Upper lobe of left lung (tissue), 4 donors: ENCODE measurements at regions not wholly inside any gene's neighbourhood (a gene's known extent, or its start where the extent isn't known, plus 50 kb on each side); places are given as distances from the start of the nearest gene placed in this dataset.

Experiments used
- CTCF ChIP-seq, 6 experiments: fragments of 450-650 bp in 4 of 6; fragments of 200-600 bp in 2 of 6; sonication (generic) in 2 of 6; IDR thresholded peaks; one replicate each; pipeline ENCODE4 v1.5.1; 2016 to 2019; ENCODE audit warnings: antibody characterized with exemption in 6 of 6
- POLR2A ChIP-seq, 4 donors: fragments of 450-650 bp; IDR thresholded peaks; one replicate each; pipeline ENCODE4 v1.5.1; 2016 to 2017; ENCODE audit warnings: antibody characterized with exemption in 4 of 4, mild to moderate bottlenecking in 2 of 4

- TF ChIP-seq CTCF (IDR thresholded peaks at IDR 0.05): no peak
- no peak for TF ChIP-seq POLR2A (IDR thresholded peaks at IDR 0.05)
Observed at GRCh38 chr6:147973806-147974205, 368.8 kb upstream of the SASH1 start.
